ENCODE measurements at regions not wholly inside any gene's neighbourhood (a gene's known extent, or its start where the extent isn't known, plus 50 kb on each side); places are given as distances from the start of the nearest gene placed in this dataset.

DNA sequence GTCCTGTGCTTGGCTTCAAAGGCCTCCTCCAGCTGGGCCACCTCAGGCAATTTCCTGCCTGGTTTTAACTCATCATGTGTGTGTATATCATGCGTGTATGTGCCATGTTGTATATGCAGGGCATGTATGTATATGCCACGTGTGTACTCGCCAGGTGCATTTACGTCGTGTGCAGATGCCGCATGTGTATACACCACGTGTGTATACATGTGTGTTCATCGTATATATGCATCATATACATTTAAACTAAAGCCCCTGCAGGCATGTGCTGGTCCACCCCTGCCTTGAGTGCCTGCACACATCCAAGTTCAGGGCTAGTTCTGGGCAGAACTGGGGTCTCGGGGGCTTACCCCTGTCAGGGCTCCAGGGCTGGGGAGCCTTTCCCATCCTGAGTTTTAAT is 54.0 kb upstream of the SMOC2 start:
- TF ChIP-seq RCOR1 (IDR thresholded peaks at IDR 0.05; ENCODE audit: low read length) (no peak), EZH2phosphoT487 (IDR thresholded peaks at IDR 0.05; ENCODE audit: borderline replicate concordance, low read depth) (no peak), MXI1 (IDR thresholded peaks at IDR 0.05; ENCODE audit: low read depth, low read length) (no peak), POLR2AphosphoS5 (IDR thresholded peaks at IDR 0.05; ENCODE audit: low read depth, low read length) (no peak), NRF1 (IDR thresholded peaks at IDR 0.05; ENCODE audit: low read depth, low read length) (no peak), CHD2 (IDR thresholded peaks at IDR 0.05; ENCODE audit: low read length, partially characterized antibody) (no peak), YY1 (IDR thresholded peaks at IDR 0.05; ENCODE audit: low read depth) (no peak), TCF12 (IDR thresholded peaks at IDR 0.05) (no peak), TEAD4 (IDR thresholded peaks at IDR 0.05; ENCODE audit: borderline replicate concordance, insufficient read depth) (no peak), RXRA (IDR thresholded peaks at IDR 0.05; ENCODE audit: borderline replicate concordance, low read depth) (no peak)
- TF ChIP-seq, protein P1, sequence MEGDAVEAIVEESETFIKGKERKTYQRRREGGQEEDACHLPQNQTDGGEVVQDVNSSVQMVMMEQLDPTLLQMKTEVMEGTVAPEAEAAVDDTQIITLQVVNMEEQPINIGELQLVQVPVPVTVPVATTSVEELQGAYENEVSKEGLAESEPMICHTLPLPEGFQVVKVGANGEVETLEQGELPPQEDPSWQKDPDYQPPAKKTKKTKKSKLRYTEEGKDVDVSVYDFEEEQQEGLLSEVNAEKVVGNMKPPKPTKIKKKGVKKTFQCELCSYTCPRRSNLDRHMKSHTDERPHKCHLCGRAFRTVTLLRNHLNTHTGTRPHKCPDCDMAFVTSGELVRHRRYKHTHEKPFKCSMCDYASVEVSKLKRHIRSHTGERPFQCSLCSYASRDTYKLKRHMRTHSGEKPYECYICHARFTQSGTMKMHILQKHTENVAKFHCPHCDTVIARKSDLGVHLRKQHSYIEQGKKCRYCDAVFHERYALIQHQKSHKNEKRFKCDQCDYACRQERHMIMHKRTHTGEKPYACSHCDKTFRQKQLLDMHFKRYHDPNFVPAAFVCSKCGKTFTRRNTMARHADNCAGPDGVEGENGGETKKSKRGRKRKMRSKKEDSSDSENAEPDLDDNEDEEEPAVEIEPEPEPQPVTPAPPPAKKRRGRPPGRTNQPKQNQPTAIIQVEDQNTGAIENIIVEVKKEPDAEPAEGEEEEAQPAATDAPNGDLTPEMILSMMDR (IDR thresholded peaks at IDR 0.05), result no peak
- TF ChIP-seq, protein P2, sequence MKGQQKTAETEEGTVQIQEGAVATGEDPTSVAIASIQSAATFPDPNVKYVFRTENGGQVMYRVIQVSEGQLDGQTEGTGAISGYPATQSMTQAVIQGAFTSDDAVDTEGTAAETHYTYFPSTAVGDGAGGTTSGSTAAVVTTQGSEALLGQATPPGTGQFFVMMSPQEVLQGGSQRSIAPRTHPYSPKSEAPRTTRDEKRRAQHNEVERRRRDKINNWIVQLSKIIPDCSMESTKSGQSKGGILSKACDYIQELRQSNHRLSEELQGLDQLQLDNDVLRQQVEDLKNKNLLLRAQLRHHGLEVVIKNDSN (IDR thresholded peaks at IDR 0.05; ENCODE audit: borderline replicate concordance, low read depth), result no peak
- TF ChIP-seq, protein P3, sequence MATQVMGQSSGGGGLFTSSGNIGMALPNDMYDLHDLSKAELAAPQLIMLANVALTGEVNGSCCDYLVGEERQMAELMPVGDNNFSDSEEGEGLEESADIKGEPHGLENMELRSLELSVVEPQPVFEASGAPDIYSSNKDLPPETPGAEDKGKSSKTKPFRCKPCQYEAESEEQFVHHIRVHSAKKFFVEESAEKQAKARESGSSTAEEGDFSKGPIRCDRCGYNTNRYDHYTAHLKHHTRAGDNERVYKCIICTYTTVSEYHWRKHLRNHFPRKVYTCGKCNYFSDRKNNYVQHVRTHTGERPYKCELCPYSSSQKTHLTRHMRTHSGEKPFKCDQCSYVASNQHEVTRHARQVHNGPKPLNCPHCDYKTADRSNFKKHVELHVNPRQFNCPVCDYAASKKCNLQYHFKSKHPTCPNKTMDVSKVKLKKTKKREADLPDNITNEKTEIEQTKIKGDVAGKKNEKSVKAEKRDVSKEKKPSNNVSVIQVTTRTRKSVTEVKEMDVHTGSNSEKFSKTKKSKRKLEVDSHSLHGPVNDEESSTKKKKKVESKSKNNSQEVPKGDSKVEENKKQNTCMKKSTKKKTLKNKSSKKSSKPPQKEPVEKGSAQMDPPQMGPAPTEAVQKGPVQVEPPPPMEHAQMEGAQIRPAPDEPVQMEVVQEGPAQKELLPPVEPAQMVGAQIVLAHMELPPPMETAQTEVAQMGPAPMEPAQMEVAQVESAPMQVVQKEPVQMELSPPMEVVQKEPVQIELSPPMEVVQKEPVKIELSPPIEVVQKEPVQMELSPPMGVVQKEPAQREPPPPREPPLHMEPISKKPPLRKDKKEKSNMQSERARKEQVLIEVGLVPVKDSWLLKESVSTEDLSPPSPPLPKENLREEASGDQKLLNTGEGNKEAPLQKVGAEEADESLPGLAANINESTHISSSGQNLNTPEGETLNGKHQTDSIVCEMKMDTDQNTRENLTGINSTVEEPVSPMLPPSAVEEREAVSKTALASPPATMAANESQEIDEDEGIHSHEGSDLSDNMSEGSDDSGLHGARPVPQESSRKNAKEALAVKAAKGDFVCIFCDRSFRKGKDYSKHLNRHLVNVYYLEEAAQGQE (IDR thresholded peaks at IDR 0.05; ENCODE audit: low read depth, low read length), result no peak
- TF ChIP-seq, protein P4, sequence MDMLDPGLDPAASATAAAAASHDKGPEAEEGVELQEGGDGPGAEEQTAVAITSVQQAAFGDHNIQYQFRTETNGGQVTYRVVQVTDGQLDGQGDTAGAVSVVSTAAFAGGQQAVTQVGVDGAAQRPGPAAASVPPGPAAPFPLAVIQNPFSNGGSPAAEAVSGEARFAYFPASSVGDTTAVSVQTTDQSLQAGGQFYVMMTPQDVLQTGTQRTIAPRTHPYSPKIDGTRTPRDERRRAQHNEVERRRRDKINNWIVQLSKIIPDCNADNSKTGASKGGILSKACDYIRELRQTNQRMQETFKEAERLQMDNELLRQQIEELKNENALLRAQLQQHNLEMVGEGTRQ (IDR thresholded peaks at IDR 0.05; ENCODE audit: borderline replicate concordance, low read depth, low read length), result no peak
